DMS 273 (cell line): ENCODE measurements at regions not wholly inside any gene's neighbourhood (a gene's known extent, or its start where the extent isn't known, plus 50 kb on each side); places are given as distances from the start of the nearest gene placed in this dataset.
A peak's percentile ranks its signal among the peaks of the same experiment; 100 is the strongest.
"Not testable (repeated sequence)": the region's sequence is repeated elsewhere in the genome, so short reads cannot be mapped to it uniquely, and the experiment has no call there.

ENCODE experiments used
- DNase-seq: peaks from one replicate; lab custom pipeline; 2025; ENCODE audit not compliant: unreplicated experiment; lab: John Stamatoyannopoulos, UW

DNA sequence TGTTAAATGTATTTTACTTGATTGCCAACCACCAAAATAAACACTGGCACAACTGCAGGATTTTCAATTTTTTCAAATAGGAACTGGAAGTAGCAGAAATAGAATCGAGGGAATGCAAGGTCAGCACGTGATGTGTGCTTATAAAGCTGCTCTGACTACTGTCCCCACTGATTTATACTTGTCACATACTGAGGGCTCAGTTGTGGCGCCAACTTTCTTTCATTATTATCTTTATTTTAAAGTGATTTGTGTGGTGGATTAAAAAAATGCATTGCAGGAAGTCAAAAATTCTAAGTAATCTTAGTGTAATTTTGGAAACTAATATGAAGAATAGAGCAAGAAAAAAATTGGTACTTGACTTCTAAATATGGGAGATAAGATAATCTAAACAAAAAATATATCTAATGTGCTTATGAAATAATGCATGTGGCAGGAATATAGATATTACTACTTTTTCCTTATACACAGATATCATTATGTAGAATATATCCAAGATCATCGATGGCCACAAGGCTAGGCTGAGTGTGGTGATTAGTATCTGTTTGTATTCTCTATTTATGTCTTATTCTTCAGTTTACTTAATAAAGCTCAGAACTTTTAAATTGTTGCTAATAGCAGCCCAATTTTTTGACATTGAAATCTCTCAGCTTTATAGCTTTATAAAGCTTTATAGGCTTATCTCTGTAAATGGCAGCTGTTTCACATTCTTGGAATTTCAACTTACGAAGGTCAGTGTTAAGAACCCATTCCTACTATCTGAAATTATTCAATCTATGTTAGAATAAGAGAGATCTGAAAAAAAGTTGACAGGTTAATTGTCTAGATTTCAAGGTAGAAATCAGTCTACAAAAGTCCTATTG is 404.5 kb upstream of the ADAMTS5 start:
- no peak for DNase-seq

DNA sequence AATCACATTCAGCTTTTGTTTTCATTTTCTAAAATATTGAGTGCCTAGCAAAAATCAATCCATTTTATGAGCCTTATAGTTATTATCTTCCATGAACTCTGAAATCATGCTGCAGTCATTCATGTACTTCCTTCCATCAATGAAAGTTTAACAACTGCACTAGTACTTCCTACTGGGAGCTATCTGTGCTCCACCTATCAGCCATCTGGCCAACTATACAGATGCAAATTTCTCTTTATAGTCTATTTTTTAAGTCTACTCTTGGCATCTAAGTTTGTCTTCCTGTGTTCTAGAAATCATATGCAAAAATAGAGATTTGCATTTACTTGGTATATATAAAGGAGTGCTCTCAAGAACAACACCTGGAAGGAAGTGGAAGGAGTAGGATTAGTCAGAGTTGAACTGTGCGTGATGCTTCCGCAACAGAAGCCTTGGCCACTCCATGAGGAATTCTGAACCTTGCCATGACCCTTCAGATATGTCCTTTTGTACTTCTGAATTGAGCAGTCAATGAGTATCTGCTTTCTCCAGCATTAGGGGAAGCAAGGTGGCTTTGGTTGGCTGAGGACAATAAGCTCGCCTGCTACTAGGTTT is 403.2 kb upstream of the ADAMTS5 start:
- DNase-seq, result no peak

DNA sequence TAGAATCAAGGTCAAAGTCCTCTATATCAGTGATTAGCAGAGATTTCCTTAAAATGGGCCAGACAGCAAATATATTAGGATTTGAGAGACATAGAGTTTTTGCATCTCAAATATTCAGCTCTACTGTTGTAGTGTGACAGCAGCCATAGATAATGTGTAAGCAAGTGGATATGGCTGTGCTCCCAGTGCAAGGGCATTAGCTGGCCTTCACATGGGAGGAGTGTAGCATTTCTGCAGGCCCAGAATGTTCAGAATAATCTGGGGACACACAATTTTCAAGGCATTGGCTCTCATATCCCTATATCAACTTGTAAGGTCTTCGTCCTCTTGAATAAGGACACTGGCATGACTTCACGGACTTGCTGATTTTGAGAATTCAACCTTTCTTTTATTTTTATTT is 402.3 kb upstream of the ADAMTS5 start:
- DNase-seq, result no peak

DNA sequence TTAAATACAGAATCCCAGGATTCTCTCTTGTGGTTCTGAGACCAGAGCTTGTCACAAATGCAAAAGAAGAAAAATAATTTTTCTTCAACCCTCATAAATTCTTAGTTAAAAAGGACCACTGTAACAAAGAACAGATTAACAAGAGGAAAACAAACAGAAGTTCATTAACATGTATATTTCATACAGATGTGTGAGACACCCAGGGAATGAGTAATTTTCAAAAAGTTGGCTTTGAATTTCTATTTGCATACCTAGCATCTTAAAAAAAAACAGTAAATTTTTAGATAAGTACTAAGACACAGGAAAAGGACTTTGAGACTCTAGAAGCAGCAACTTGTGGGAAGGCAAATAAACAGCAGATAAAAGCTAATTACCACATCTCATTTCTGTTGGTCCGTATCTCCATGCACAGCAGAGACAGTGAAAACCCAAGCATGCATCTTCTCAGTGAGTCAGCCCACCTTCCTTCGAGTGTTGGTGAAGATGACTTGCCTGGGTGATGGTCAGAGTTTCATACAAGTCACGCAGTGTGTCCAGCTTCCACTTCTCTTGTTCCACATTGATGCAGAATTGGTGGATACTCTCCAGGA is 399.9 kb upstream of the ADAMTS5 start:
- DNase-seq, result no peak

DNA sequence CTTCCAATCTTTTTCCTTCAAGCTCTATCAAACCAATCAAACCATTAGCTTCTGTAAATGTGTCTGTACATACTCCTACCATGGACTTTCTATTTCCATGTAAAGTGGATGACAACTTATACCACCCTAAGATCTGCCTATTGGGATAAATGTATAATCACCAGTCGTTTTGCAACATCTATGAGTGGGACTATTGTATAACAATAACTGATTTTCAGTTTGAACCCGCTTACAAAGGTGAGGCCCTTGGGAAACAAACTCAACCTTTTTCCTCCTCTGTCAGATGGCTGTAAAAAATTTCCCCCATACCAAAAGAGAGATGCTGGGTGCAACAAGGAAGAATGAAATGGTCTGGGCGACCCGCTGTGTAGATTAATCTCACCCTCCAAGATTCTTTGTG is 399.1 kb upstream of the ADAMTS5 start:
- no peak for DNase-seq

DNA sequence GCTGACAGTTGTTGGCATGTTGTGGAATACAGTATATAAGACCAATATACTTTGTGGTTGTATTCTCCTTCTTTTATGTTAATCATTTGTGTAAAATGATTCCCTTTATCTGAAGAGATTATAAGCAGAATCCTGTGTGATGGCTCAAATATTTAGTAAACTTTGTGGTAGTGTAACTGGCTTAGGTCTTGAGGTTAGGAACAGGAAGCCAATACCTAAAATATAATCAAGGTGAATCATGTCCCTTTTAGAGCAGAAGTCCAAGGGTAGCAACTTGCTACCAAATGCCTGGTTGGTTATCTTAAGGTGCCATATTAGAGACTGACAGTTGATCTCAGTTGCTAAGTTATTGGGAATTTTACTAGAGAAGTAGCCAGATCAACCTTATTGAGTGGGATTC is 398.5 kb upstream of the ADAMTS5 start:
- DNase-seq, result no peak

DNA sequence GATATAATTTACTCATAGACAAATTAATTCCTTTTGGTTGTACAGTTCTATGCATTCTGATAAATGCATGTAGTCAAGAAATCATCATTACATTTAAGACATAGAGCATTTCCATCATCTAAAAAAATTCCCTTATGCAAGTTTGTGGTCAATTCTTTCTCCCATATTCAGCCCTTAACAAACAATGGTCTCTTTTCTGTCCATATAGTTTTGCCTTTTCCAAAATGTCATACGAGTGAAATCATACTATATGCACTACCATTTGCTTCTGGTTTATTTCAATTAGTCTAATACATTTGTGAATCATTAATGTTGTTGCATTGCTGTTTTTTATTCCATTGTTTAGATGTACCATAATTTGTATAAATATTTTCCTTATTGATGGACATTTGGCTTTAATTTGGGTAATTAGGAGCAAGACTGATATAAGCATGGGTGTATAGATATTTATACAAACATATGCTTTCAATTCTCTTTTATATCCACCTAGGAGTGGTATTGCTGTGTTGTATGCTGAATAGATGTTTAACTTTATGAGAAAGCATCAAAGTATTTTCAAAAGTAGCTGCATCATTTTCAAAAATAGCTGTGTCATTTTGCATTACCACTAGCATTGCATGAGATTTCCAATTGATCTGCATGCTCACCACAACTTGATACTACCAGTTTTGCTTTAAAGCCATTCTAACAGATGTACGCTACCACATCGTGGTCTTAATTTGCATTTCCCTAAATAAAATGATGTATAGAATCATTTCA is 397.0 kb upstream of the ADAMTS5 start:
- no peak for DNase-seq

DNA sequence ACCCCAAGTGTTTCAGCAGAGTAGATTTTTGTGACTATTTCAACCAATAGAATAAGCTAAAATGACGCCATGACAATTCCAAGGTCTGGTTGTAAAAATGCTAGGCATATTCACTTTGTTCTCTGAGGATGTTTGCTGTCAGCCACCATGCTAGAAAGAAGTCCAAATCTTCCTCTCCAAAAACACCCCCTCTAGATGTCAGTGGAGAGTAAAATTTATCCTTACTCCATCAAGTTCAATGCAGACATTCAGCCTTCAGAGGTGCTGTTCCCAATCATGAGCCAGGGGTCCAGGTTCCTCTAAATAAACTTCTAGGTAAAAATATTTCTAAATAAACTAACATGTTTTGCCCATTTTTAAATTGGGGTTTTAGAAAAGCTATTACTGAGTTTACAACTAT is 395.4 kb upstream of the ADAMTS5 start:
- peak; percentile 1 for DNase-seq

DNA sequence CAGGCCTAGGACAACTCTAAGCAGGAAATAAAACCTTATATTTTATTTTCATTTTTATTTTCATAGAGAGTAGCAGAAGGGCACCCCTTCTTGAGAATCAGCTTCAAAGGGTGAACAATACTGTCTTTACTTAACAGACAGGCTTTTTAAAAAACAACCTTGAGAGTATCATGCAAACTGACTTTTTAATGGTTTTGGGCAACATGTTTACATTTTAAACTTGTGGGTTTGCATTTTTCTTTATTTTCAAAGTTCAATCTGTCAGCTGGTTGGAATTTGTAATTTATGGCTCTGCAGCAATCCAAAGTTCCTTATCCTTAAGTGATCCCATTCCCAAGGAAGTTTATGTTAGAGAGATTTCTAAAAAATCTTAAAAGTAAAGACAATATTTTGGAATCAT is 392.3 kb upstream of the ADAMTS5 start:
- no peak for DNase-seq

DNA sequence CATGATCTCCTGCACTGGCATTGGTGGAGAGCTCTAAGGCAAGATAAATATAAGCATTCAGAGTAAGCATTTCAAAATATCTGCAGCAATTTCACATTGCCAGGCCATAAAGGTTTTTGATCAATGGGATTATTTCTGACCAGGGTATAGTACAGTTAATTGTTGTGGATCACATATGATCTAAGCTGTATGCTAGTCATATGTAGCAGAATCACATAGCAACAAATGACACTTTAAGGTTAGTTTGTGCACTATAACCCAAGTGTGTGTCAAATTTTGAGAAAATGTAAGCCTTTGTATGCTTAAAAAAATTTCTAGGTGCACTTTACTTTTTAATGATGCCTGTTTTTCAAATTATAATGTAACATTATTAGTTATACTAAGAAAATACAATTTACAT is 386.0 kb upstream of the ADAMTS5 start:
- no peak for DNase-seq

DNA sequence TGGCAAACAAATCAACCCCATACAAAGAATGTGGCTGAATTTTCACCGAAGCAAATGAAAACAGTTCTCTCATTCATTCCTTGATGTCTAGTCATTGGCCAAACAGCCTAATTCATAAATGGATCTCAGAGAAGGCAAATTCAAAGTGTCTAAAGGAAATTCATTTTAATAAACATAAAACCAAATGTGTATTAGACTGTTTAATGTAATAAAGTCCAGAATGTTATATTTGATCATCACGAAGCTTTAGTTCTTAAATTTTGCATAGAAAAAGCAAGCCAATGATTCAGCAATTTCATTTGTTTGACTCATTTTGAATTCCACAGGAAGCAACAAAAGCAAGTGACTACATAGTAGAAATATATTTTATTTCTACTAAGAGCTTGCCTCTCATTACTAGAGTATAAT is 379.2 kb upstream of the ADAMTS5 start:
- DNase-seq, result no peak

DNA sequence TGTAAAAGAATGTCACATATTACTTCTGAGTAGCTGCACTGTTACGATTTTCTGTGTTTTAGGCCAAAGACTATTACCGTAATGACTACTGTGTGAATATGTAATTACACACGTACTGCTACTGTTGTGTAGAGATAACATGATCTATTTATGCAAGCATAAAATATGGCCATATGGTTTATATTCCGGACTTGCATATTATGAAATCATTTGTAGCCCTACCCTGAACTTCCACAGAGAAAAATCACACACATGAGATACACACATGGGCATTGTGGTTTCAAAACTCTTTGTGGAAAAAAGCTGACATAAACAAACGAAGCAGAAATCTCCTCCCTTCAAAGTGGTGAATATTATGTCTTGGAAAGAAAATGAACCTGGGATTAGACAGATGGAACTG is 373.0 kb upstream of the ADAMTS5 start:
- DNase-seq, result no peak

DNA sequence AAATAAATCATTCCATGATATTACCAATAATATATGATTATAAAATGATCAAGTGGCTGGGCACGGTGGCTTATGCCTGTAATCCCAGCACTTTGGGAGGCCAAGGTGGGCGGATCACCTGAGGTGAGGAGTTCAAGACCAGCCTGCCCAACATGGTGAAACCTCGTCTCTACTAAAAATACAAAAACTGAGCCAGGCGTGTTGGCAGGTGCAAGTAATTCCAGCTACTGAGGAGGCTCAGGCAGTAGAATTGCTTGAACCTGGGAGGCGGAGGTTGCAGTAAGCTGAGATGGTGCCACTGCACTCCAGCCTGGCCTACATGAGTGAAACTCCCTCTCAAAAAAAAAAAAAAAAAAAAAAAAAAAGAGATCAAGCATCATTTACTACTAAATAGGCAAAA is 371.1 kb upstream of the ADAMTS5 start:
- DNase-seq, result not testable (repeated sequence)

DNA sequence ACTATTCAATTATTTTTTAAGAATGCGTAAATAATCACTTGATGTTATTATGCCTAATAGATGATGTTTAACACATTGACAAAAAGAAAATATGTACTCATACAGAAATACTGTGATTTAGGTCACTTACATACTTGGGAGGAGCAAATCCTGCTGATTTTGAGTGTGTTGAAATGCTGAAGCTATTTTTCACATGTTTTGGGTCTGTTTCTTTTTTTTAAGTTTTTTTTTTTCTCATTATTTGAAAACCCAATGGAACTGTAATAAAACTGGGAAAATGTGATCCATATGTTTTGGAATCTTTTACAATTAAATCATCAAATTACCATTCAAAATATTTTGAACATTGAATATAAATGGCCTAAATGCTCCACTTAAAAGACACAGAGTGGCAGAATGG is 366.2 kb upstream of the ADAMTS5 start:
- no peak for DNase-seq

DNA sequence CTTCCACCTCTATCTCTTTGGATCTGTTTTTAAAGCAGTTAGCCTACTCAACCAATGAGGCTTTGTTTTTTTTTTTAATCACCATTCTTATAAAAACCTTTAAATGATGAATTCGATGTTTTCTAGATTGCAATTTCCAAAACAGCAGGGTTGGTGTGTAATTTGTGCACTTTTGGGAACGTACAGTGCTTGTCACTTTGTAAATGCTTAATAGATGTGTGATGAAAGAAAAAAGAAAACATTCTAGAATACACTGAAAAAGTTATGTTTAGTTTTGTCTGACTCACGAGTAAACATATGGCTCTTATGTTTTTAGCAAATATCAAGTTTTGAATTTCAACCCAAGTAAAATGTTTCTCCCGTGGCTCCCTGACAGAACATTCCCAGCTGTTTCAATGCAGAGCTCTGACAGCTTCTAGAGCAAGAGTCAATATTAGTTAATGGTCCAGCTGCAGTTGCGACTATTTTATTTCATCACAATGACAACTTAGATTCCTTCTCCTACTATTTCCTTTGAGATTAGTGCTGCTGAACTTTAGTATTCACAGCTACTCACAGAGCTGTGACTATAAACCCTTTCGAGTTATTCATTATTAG is 362.5 kb upstream of the ADAMTS5 start:
- no peak for DNase-seq

DNA sequence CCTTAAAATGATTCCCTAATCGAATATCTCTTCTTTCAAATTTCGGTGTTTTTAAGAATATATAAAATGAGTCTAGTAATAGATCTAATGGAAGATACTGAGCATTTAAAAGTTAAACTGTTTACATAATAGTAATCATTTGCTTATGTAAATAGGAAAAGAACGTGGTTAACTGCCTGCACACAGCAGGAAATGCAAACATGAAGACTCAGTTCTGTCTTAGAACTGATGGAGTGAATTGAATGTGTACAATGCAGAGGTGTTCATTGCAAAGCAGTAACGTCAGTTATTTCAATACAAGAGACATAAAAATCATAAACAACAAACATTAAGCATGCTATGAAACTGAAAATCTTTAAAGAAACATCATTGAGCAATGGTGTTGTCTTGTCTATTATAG is 359.4 kb upstream of the ADAMTS5 start:
- no peak for DNase-seq

DNA sequence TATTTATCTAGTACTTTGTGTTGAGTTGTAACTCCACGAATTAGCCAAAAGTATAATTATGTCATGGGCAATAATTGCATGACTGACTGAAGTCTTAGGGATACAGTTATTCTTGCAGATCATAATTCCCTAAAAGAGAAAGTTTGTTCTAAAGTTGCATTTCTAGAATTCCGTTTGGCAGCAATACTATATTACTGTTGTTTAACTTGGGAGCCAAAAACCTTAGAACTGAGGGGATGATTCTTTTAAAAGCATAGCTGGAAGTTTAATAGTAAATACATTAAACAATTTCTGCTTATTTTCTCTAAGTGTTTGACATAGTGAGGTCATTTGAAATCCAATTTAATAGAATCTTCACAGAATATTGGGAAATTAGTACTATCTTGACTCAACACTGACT is 356.4 kb upstream of the ADAMTS5 start:
- no peak for DNase-seq

DNA sequence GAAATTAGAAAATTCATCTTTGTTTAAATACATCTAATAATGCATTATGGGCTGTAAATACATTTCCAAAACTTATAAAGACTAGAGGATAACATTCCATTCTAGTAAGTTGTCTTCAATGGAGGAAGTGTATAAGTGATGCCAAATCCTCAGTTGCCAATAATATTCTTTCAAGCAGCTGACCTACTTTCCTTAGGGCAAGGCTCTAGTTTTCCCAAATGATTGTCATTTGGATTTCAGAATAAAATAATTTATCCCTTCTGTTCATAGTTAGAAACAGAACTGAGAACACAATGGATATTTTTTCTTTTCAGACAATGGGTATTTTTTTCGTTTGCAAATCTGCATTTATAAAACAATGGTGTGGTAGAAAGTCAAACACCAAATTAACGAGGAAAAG is 354.9 kb upstream of the ADAMTS5 start:
- no peak for DNase-seq

DNA sequence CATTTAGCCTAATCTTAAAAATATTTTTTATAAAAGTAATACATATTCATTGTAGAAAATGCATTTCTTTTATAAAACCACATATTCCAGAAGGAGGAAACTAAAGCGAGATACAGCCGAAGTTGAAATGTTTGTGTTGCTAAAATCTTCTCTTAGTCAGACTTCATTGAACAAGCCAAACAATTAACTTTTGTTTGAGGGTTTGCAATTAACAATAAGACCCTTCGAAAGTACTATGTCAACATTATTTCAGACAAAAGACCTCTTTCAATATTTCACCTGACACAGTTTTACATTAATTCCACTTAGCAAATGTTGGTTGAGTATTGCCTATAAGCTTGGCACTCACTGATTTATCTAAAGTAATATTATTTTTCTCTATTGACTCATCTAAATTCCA is 354.0 kb upstream of the ADAMTS5 start:
- no peak for DNase-seq

DNA sequence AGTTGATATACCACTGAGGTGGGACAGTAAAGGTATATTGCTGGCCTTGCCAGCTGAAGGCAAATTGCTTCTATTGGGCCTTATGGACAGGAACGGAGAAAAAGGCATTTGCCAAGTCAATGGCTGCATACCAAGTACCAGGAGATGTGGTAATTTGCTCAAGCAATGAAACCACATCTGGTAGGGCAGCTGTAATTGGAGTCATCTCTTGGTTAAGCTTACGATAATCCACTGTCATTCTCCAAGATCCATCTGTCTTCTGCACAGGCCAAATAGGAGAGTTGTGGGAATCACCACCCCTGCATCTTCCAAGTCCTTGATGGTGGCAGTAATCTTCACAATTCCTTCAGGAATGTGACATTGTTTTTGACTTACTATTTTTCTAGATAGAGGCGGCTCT is 350.7 kb upstream of the ADAMTS5 start:
- not testable (repeated sequence) for DNase-seq

DNA sequence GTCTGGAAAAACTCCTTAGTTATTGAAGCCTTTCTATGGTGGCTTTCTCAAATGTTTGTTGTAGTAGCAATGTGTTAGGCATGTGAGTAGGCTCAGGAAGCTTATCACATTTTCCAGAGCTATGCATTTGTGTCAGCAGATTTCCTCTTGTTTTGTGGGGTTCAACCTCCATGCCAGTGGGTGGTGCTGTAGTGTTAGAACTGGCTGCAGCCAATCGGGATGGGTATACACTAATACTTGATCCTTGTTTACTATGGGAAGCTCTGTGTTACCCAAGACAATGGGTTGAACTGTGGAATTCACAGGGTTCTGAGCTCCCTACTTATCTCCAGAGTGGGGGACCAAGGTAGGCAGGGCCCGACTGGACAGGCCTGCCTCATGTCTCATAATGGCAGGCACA is 348.5 kb upstream of the ADAMTS5 start:
- DNase-seq, result no peak
